ENCODE measurements at regions not wholly inside any gene's neighbourhood (a gene's known extent, or its start where the extent isn't known, plus 50 kb on each side); places are given as distances from the start of the nearest gene placed in this dataset.

- TF ChIP-seq CTCF (IDR thresholded peaks at IDR 0.05) (no peak), POLR2A (IDR thresholded peaks at IDR 0.05) (no peak)
Measured at GRCh38 chr6:134621858-134622257, 303.9 kb upstream of the SGK1 start.
